Putamen (tissue), 1 donor: ENCODE measurements at regions not wholly inside any gene's neighbourhood (a gene's known extent, or its start where the extent isn't known, plus 50 kb on each side); places are given as distances from the start of the nearest gene placed in this dataset.
"Not testable (repeated sequence)": the region's sequence is repeated elsewhere in the genome, so short reads cannot be mapped to it uniquely, and the experiment has no call there.

Source experiments
- DNase-seq: peaks from one replicate; pipeline ENCODE4 v3.0.0-alpha.2; 2016; ENCODE audit warnings: low spot score

GRCh38 chr4:131488772-131489171 is 1660.3 kb upstream of the PCDH10 start:
- DNase-seq: no peak

- DNase-seq: not testable (repeated sequence)
Observed at GRCh38 chr4:131496211-131496610, 1652.9 kb upstream of the PCDH10 start.

GRCh38 chr4:131499141-131499873 is 1649.8 kb upstream of the PCDH10 start:
- no peak for DNase-seq

GRCh38 chr4:131509521-131509920 is 1639.6 kb upstream of the PCDH10 start:
- DNase-seq: no peak

- no peak for DNase-seq
Observed at GRCh38 chr4:131526686-131527085, 1622.4 kb upstream of the PCDH10 start.

- DNase-seq: no peak
Observed at GRCh38 chr4:131531087-131531486, 1618.0 kb upstream of the PCDH10 start.

GRCh38 chr4:131534944-131535645 is 1614.0 kb upstream of the PCDH10 start:
- no peak for DNase-seq

- no peak for DNase-seq
Observed at GRCh38 chr4:131540256-131540655, 1608.8 kb upstream of the PCDH10 start.

- DNase-seq: no peak
Observed at GRCh38 chr4:131547506-131547981, 1601.5 kb upstream of the PCDH10 start.

GRCh38 chr4:131551306-131551705 is 1597.8 kb upstream of the PCDH10 start:
- DNase-seq: no peak

GRCh38 chr4:131566026-131566425 is 1583.1 kb upstream of the PCDH10 start:
- no peak for DNase-seq

- no peak for DNase-seq
Observed at GRCh38 chr4:131584587-131584986, 1564.5 kb upstream of the PCDH10 start.

- no peak for DNase-seq
Observed at GRCh38 chr4:131595140-131595539, 1554.0 kb upstream of the PCDH10 start.

GRCh38 chr4:131603705-131604104 is 1545.4 kb upstream of the PCDH10 start:
- DNase-seq: no peak

GRCh38 chr4:131609039-131609438 is 1540.1 kb upstream of the PCDH10 start:
- no peak for DNase-seq

GRCh38 chr4:131610517-131610916 is 1538.6 kb upstream of the PCDH10 start:
- not testable (repeated sequence) for DNase-seq

- DNase-seq: no peak
Observed at GRCh38 chr4:131613086-131613823, 1535.8 kb upstream of the PCDH10 start.

- no peak for DNase-seq
Observed at GRCh38 chr4:131613824-131614216, 1535.3 kb upstream of the PCDH10 start.

GRCh38 chr4:131632877-131633276 is 1516.2 kb upstream of the PCDH10 start:
- no peak for DNase-seq

GRCh38 chr4:131635191-131635590 is 1513.9 kb upstream of the PCDH10 start:
- no peak for DNase-seq

- DNase-seq: no peak
Observed at GRCh38 chr4:131638781-131639180, 1510.3 kb upstream of the PCDH10 start.

- no peak for DNase-seq
Observed at GRCh38 chr4:131644619-131645018, 1504.5 kb upstream of the PCDH10 start.

GRCh38 chr4:131649227-131649626 is 1499.9 kb upstream of the PCDH10 start:
- no peak for DNase-seq
